Activated CD4-positive, alpha-beta T cell treated with anti-CD3 and anti-CD28 coated beads, Interleukin-2, Interleukin-6, amounts not matched to agents 100 ng/mL and 50 ng/mL, durations not matched to agents 16 hours and 8 hours (primary cell): ENCODE measurements at regions not wholly inside any gene's neighbourhood (a gene's known extent, or its start where the extent isn't known, plus 50 kb on each side); places are given as distances from the start of the nearest gene placed in this dataset.
"Not testable (repeated sequence)": the region's sequence is repeated elsewhere in the genome, so short reads cannot be mapped to it uniquely, and the experiment has no call there.

ENCODE experiments used
- DNase-seq: peaks from one replicate; pipeline ENCODE4 v3.0.0-alpha.2; 2020

- DNase-seq: peak; percentile 73
Observed at GRCh38 chr10:62594093-62594520, 210.4 kb upstream of the ADO start.

DNA sequence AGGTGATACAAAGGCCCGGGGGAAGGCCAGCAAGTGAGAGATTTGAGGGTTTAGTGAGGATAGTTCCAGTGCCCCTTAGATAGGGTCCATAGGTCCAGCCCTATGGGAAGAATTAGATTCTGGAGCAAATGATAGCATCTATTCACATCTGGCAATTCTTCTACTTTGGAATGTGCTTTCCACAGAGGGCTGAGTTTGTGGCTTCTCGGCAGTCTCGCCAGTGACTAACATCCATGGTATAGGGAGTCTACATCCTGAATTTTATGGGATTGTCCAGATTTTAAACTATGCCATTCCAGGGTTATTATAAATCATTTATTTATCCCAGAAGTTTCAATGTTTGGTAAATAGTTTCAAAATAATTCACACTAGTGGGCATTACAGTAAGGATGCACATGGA lies 207.3 kb upstream of the ADO start:
- DNase-seq: no peak

DNA sequence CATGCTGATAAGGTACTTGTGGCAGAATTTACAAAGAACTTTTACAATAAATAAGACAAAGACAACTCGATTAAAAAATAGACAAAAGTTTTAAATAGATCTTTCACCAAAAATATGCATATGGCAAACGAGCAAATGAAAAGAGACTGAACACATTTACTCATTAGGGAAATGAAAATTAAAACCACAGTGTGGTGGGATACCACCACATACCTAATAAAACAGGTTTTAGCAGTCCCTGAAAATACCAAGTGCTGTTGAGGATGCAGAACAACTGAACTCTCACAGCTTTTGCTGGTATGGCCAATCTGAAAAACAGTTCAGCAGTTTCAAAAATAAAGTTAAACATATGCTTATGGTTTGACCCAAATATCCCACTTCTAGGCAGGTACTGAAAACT lies 205.4 kb upstream of the ADO start:
- no peak for DNase-seq

DNA sequence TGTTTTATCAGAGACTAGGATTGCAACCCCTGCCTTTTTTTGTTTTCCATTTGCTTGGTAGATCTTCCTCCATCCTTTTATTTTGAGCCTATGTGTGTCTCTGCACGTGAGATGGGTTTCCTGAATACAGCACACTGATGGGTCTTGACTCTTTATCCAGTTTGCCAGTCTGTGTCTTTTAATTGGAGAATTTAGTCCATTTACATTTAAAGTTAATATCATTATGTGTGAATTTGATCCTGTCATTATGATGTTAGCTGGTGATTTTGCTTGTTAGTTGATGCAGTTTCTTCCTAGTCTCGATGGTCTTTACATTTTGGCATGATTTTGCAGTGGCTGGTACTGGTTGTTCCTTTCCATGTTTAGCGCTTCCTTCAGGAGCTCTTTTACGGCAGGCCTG lies 198.0 kb upstream of the ADO start:
- DNase-seq: not testable (repeated sequence)

DNA sequence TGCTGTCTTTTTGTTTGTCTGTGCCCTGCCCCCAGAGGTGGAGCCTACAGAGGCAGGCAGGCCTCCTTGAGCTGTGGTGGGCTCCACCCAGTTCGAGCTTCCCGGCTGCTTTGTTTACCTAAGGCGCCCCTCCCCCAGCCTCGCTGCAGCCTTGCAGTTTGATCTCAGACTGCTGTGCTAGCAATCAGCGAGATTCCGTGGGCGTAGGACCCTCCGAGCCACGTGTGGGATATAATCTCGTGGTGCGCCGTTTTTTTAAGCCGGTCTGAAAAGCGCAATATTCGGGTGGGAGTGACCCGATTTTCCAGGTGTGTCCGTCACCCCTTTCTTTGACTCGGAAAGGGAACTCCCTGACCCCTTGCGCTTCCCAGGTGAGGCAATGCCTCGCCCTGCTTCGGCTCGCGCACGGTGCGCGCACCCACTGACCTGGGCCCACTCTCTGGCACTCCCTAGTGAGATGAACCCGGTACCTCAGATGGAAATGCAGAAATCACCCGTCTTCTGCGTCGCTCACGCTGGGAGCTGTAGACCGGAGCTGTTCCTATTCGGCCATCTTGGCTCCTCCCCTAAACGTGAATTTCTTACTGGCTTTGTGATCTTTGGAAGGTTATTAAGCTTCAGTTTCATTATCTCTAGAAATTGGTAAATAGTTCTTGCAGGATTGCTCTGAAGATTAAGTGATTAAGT lies 196.2 kb upstream of the ADO start:
- not testable (repeated sequence) for DNase-seq

GRCh38 chr10:62610649-62611229 lies 193.8 kb upstream of the ADO start:
- DNase-seq: peak; percentile 87

DNA sequence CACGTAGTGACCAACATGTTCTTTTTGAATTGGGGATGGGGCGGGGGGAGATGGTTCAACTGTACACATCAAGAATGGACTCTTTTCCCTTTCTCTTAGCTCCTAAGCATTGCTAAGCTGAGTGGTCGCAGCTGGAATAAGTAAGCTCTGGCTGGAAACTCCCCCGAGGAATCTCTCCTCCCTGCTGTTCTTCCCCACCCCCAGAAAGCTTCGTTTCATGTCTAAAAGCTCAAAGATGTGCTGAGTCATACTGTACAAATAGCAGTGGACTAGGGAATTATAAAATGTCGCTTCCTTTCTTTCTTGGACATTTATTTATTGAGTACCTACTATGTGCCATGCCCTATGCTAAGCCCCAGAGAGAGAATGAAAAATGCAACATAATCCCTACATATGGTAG lies 191.1 kb upstream of the ADO start:
- DNase-seq: no peak

- no peak for DNase-seq
Observed at GRCh38 chr10:62613859-62614258, 190.7 kb upstream of the ADO start.

DNA sequence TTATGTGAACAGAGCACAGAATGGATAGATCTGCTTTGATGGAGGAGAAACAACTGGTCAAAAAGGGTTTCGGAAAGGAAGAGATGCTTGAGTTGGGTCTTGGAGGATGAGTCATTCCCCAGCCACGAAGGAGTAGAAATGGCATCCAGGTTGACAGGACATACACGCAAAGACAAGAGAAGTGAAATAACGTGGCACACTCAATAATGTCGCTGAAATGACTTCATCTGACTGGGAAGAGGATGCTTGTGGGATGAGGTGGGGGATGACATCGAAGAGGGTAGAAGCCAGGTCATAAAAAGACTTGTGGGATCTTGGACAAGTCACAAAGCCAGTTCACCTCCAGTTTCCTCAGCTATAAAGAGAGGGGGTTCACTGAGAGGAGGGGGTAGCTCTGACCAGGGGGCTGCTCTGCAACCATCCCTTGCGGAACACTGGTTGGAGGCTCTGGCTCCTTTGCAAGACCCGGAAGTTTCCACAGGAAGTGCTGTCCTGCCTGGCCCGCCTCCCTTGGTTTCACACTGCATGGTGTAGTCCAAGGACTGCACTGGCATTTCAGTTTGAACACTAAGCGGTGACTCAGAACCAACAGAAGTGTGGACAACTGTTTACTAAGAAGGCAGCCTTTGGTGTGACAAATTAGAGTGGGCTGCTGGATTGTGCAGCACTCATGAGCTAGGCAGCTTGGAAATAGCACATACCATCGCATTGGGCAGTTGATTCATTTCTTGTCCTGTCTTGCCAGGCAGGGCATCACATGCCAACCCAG lies 189.9 kb upstream of the ADO start:
- DNase-seq: peak; percentile 88

DNA sequence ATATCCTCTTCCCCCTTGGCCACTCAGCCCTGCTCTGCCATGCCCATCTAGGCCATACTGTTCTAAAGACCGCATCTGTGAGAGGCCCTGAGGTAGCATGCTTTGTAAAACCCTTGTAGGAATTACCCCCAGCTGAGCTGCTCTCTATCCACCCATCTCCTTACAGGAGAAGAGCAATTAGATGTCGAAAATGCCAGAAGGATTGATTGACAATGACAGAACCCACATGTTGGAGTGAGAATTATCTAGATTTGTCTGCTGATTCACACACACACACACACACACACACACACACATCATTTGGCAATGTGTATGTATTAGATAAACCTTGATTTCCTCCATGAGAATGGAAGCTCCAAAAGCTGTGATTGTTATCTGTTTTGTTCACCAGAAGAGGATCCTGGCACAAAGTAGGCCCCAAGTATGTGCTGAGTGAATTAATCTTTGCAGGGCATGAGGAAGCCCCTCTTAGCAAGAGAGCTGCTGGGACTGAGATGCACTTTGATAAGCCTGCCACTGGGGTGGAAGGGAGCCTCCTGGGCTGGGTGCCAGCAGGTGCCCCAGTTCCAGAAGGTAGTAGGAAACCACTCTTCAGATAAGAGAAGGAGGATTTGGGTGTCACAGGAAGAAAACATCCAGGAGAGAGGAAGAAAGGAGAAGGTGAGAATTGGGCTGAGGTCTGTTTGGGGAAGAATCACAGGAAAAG lies 187.5 kb upstream of the ADO start:
- DNase-seq: no peak

GRCh38 chr10:62617652-62618051 lies 186.9 kb upstream of the ADO start:
- no peak for DNase-seq

DNA sequence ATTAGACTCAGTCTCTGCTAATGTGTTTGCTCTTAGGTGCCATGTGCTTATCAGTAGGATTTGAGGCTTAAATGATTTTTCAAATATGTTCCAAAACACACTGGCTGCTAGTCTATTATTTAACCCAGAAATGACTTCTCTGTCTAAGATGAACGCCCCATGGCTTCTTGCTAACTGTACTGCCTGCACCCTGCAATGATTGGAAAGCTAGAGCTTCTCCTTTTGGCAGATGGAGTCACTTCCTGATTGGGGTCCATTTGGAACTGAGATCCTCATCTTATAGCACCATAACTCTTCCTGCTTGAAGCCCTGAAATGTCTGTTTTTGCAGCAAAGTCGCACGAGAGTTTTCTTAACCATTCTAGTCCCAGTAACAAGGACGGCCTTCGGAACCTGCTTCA lies 186.5 kb upstream of the ADO start:
- no peak for DNase-seq

DNA sequence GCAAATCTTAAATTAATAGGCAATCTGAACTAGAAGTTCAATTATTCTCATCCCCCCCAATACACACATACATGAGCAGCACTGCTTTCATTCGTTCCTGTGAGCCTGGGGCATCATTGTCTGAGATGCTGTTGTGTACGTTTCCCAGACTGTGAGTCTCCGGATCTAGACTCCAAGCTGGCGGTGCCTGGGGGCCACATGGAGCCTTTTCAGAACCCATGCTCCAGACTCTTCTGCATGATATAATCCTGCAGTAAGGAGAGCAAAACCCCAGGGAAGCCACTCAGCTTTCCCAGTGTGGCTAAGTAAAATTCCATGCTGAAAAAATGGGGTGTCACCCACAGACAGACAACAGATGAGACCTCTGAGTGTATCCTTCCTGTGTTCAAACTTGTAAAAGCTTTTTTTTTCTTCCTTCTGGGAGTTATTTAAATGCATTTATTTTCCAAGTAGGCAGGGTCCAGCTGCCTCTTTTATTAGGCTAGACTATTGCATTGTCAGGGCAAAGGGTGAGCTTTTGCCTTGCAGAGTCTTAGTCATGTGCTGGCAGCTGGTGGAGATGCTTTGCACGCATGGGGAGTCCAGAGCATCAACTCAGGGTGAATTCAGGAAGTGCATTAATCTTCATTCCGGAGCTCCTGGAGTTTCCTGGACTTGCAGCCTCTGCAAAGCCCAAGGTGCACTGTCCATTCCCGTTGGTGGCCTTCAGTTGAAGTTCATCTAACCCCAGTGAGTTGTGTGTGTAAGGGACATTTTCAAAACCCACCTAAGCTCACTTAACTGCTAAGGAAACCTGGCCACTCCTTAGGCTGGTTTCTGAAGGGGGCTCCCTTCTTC lies 185.7 kb upstream of the ADO start:
- peak; percentile 24 for DNase-seq

DNA sequence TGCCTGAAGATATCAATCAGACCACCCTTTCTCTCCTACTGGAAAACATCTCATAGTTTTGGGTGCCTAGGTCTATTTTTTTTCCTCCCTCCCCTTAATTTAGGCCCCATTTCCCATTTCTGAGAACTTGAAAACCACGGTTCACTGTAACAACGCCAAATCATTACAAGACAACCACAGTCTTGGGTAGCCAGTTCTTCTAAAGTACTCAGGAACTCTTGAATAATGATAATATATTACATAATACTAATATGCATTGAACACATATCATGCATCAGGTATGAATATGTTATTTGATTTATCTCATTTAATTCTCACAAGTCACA lies 185.1 kb upstream of the ADO start:
- DNase-seq: no peak

DNA sequence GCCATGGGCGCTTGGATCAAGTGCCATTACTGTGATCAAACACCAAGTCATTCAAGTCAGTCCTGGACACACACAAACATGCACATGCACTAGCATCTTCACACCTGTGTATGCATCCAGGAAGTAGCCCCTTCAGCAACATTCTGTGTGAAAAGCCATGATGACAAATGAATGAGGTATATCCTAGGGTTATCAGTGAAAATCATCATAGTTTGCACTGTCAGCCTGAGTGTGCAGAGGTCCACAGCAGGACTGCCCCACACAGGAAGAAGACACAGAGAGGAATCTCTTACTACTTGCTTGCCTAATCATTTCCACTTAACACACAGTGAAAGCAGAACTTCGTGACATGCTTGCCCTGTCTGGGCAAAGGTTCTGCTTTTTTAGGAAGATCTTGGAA lies 184.0 kb upstream of the ADO start:
- no peak for DNase-seq

GRCh38 chr10:62623223-62623622 lies 181.3 kb upstream of the ADO start:
- no peak for DNase-seq

DNA sequence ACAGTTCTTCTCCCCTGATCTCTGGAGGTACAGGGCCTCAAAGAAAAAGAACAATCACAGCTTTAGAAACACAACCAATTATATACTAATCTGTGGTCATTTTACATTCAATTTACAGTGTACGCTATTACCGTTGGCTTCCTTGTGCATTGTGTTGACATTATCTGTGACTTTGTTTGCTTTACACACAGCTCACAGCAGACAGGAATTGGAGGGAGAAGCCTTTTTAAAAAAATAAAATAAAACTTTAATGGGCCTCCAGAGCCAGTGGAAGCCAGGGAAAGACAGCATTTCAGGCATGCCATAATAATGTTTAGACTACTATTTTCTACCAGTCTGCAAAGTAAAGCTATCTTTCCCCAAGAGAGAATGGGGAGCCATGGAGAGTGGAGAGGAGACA lies 179.0 kb upstream of the ADO start:
- DNase-seq: no peak

GRCh38 chr10:62626079-62626478 lies 178.4 kb upstream of the ADO start:
- no peak for DNase-seq

GRCh38 chr10:62626817-62627216 lies 177.7 kb upstream of the ADO start:
- no peak for DNase-seq

- DNase-seq: no peak
Observed at GRCh38 chr10:62627983-62628382, 176.5 kb upstream of the ADO start.

GRCh38 chr10:62631241-62631640 lies 173.3 kb upstream of the ADO start:
- no peak for DNase-seq

DNA sequence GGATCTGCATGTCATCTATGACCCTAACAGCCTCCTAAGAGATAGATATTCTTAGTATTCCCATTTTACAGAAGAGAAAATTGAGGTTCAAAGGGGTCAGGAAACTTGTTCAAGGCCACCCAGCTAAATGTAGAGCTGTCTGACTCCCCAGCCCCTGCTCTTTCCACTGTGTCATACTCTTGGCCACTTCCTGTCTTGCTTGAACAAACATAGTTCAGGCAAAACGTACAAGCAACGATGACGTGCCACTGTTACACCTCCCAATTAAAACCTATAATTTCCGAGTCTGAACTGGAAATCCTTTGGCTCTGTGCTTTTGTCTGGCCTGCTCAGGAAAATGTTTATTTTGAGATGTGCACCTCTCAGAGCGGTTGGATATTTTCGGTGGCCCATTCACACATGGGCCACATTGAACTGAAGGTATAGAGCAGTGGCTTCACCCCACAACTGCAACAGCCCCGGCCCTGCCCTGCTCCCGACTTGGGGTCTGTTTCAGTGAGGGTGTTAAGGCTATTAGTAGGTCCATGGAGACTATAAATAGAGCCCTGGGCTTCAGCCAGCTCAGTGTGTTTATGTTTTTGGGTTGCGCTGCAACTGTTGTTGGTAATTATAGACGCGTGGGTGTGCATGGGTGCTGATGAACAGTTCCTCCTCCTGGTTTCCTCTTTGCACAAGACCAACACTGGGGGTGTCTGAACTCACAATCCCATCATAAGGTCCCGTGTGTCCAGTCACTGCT lies 172.3 kb upstream of the ADO start:
- DNase-seq: peak; percentile 70
